ENCODE measurements at regions not wholly inside any gene's neighbourhood (a gene's known extent, or its start where the extent isn't known, plus 50 kb on each side); places are given as distances from the start of the nearest gene placed in this dataset.

GRCh38 chr3:6220447-6220846, 640.5 kb upstream of the GRM7 start:
- intact Hi-C loops (cut with DNase I) = no loop called here
- TF ChIP-seq POLR2A (IDR thresholded peaks at IDR 0.05) (no peak), POLR2AphosphoS5 (IDR thresholded peaks at IDR 0.05) (no peak), EP300 (IDR thresholded peaks at IDR 0.05) (no peak)
- TF ChIP-seq, protein P1, sequence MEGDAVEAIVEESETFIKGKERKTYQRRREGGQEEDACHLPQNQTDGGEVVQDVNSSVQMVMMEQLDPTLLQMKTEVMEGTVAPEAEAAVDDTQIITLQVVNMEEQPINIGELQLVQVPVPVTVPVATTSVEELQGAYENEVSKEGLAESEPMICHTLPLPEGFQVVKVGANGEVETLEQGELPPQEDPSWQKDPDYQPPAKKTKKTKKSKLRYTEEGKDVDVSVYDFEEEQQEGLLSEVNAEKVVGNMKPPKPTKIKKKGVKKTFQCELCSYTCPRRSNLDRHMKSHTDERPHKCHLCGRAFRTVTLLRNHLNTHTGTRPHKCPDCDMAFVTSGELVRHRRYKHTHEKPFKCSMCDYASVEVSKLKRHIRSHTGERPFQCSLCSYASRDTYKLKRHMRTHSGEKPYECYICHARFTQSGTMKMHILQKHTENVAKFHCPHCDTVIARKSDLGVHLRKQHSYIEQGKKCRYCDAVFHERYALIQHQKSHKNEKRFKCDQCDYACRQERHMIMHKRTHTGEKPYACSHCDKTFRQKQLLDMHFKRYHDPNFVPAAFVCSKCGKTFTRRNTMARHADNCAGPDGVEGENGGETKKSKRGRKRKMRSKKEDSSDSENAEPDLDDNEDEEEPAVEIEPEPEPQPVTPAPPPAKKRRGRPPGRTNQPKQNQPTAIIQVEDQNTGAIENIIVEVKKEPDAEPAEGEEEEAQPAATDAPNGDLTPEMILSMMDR (IDR thresholded peaks at IDR 0.05) = no peak
- Histone ChIP-seq H3K36me3 (no peaks in the 10 kb centered on the region), H3K27me3 (no peaks in the 10 kb centered on the region), H3K27ac (no peak overlapping the region), H3K9me3 (no peaks in the 10 kb centered on the region), H3K4me1 (no peaks in the 10 kb centered on the region), H3K4me3 (no peak overlapping the region)
- no peak for DNase-seq
- WGBS, 2 donors = 49% methylated on average over 2 of the region's 2 CpGs

- intact Hi-C loops (cut with DNase I) = no loop called here
- TF ChIP-seq POLR2AphosphoS5 (IDR thresholded peaks at IDR 0.05) (no peak), EP300 (IDR thresholded peaks at IDR 0.05) (no peak), POLR2A (IDR thresholded peaks at IDR 0.05) (no peak)
- TF ChIP-seq, protein P1 (IDR thresholded peaks at IDR 0.05) = no peak
- no peak overlapping the region for H3K4me3 ChIP-seq
- no peaks in the 10 kb centered on the region for H3K36me3 ChIP-seq
- 86 to 91% methylated on average over 1 of the region's 1 CpG for WGBS, 2 donors
- no peaks in the 10 kb centered on the region for H3K9me3 ChIP-seq
- DNase-seq = no peak
- no peaks in the 10 kb centered on the region for H3K27me3 ChIP-seq
- no peaks in the 10 kb centered on the region for H3K4me1 ChIP-seq
- H3K27ac ChIP-seq = no peak overlapping the region
Observed at GRCh38 chr3:6222069-6222468, 638.8 kb upstream of the GRM7 start.

- intact Hi-C loops (cut with DNase I) = no loop called here
- no peak for DNase-seq
- Histone ChIP-seq H3K9me3 (no peaks in the 10 kb centered on the region), H3K36me3 (no peaks in the 10 kb centered on the region), H3K4me3 (no peak overlapping the region), H3K27ac (no peak overlapping the region), H3K4me1 (no peaks in the 10 kb centered on the region), H3K27me3 (no peaks in the 10 kb centered on the region)
- TF ChIP-seq POLR2A (IDR thresholded peaks at IDR 0.05) (no peak), POLR2AphosphoS5 (IDR thresholded peaks at IDR 0.05) (no peak), EP300 (IDR thresholded peaks at IDR 0.05) (no peak)
- TF ChIP-seq, protein P1 (IDR thresholded peaks at IDR 0.05) = no peak
- 75 to 90% methylated on average over 3 of the region's 3 CpGs for WGBS, 2 donors
Observed at GRCh38 chr3:6223572-6223971, 637.3 kb upstream of the GRM7 start.

- no peak overlapping the region for H3K27ac ChIP-seq
- no peak for DNase-seq
- TF ChIP-seq POLR2A (IDR thresholded peaks at IDR 0.05) (no peak), EP300 (IDR thresholded peaks at IDR 0.05) (no peak), POLR2AphosphoS5 (IDR thresholded peaks at IDR 0.05) (no peak)
- TF ChIP-seq, protein P1 (IDR thresholded peaks at IDR 0.05) = no peak
- intact Hi-C loops (cut with DNase I) = no loop called here
- H3K27me3 ChIP-seq = no peaks in the 10 kb centered on the region
- no peaks in the 10 kb centered on the region for H3K9me3 ChIP-seq
- 84 to 87% methylated on average over 4 of the region's 4 CpGs for WGBS, 2 donors
- H3K4me1 ChIP-seq = no peaks in the 10 kb centered on the region
- H3K36me3 ChIP-seq = no peaks in the 10 kb centered on the region
- no peak overlapping the region for H3K4me3 ChIP-seq
Observed at GRCh38 chr3:6228958-6229683, 631.8 kb upstream of the GRM7 start.
